ENCODE measurements at regions not wholly inside any gene's neighbourhood (a gene's known extent, or its start where the extent isn't known, plus 50 kb on each side); places are given as distances from the start of the nearest gene placed in this dataset.

DNA sequence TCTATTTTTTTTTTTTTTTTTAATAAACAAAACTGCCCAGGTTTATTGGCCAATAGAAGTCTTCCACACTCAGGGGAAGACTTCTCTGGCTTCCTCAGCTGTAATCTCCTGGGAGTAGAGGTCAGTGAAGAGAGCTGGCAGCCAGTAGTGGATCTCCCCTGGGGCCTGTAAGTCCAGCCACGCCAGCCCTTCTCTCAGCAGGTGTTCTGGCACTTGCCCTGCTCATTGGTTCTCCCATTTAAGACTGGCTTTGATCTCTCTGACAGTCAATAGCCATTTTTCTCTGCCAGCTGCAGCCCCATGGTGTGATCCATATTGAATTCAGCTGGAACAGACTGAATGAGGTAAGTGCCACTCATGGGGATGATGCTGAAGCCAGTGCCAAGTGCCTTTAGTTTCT is 170.6 kb upstream of the SPHKAP start:
- TF ChIP-seq, protein P1, sequence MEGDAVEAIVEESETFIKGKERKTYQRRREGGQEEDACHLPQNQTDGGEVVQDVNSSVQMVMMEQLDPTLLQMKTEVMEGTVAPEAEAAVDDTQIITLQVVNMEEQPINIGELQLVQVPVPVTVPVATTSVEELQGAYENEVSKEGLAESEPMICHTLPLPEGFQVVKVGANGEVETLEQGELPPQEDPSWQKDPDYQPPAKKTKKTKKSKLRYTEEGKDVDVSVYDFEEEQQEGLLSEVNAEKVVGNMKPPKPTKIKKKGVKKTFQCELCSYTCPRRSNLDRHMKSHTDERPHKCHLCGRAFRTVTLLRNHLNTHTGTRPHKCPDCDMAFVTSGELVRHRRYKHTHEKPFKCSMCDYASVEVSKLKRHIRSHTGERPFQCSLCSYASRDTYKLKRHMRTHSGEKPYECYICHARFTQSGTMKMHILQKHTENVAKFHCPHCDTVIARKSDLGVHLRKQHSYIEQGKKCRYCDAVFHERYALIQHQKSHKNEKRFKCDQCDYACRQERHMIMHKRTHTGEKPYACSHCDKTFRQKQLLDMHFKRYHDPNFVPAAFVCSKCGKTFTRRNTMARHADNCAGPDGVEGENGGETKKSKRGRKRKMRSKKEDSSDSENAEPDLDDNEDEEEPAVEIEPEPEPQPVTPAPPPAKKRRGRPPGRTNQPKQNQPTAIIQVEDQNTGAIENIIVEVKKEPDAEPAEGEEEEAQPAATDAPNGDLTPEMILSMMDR (IDR thresholded peaks at IDR 0.05; ENCODE audit: insufficient read depth in 1 of 2, low read depth in 1 of 2, low read length in 1 of 2, severe bottlenecking in 1 of 2, unreplicated experiment in 1 of 2) = no peak
- no peak overlapping the region for H3K4me3 ChIP-seq (ENCODE audit: low read depth, low read length)
- no peaks in the 10 kb centered on the region for H3K36me3 ChIP-seq (ENCODE audit: control insufficient read depth, insufficient read depth, low read length)
- H3K27me3 ChIP-seq (replicated peaks; ENCODE audit: control insufficient read depth, insufficient read depth, low read length) = no peaks in the 10 kb centered on the region
- Mint-ChIP-seq H3K27me3 (ENCODE audit: insufficient read depth, unreplicated experiment) (peaks cover 4% of the 10 kb centered on the region), H3K9me3 (ENCODE audit: unreplicated experiment) (no peaks in the 10 kb centered on the region), H3K4me1 (ENCODE audit: low read depth, unreplicated experiment) (no peaks in the 10 kb centered on the region), H3K4me3 (ENCODE audit: unreplicated experiment) (no peak overlapping the region), H3K27ac (ENCODE audit: unreplicated experiment) (no peak overlapping the region), H3K36me3 (ENCODE audit: insufficient read depth, unreplicated experiment) (no peaks in the 10 kb centered on the region)
- DNase-seq = no peak
- POLR2A ChIA-PET = no interaction called here
- intact Hi-C loops (cut with micrococcal nuclease; ENCODE audit: unreplicated experiment) = no loop called here
- CTCF ChIA-PET = no interaction called here
- no peaks in the 10 kb centered on the region for H3K9me3 ChIP-seq
- no peaks in the 10 kb centered on the region for H3K4me1 ChIP-seq
- no TSS peak for BruUV-seq (replicated peaks)

DNA sequence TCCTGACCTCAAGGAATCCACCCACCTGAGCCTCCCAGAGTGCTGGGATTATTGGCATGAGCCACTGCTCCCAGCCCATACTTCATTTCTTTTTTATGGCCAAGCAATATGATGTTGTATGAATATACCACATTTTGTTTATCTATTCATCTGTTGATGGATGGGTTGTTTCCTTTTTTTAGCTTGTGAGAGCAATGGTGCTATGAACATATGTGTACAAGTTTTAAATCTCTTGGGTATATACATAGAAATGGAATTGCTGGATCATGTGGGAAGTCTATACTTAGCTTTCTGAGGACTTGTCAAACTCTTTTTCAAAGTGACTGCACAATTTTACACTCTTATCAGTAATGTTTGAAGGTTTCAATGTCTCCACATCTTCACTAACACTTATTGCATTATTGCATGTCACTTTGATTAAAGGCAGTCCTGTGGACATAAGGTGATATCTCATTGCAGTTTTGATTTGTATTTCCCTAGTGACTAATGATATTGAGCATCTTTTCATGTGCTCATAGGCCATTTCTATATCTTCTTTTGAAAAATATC is 167.1 kb upstream of the SPHKAP start:
- no peaks in the 10 kb centered on the region for H3K36me3 Mint-ChIP-seq (ENCODE audit: insufficient read depth, unreplicated experiment)
- ChIA-PET POLR2A (no interaction called here), CTCF (no interaction called here)
- no peak overlapping the region for H3K27ac Mint-ChIP-seq (ENCODE audit: unreplicated experiment)
- H3K4me3 Mint-ChIP-seq (ENCODE audit: unreplicated experiment) = no peak overlapping the region
- no peaks in the 10 kb centered on the region for H3K4me1 Mint-ChIP-seq (ENCODE audit: low read depth, unreplicated experiment)
- Histone ChIP-seq H3K9me3 (no peaks in the 10 kb centered on the region), H3K4me1 (no peaks in the 10 kb centered on the region), H3K36me3 (ENCODE audit: control insufficient read depth, insufficient read depth, low read length) (no peaks in the 10 kb centered on the region), H3K4me3 (ENCODE audit: low read depth, low read length) (no peak overlapping the region), H3K27me3 (replicated peaks; ENCODE audit: control insufficient read depth, insufficient read depth, low read length) (no peaks in the 10 kb centered on the region)
- peaks cover 4% of the 10 kb centered on the region for H3K27me3 Mint-ChIP-seq (ENCODE audit: insufficient read depth, unreplicated experiment)
- TF ChIP-seq, protein P1 (IDR thresholded peaks at IDR 0.05; ENCODE audit: insufficient read depth in 1 of 2, low read depth in 1 of 2, low read length in 1 of 2, severe bottlenecking in 1 of 2, unreplicated experiment in 1 of 2) = no peak
- H3K9me3 Mint-ChIP-seq (ENCODE audit: unreplicated experiment) = no peaks in the 10 kb centered on the region
- DNase-seq = no peak
- BruUV-seq (replicated peaks) = no TSS peak
- intact Hi-C loops (cut with micrococcal nuclease; ENCODE audit: unreplicated experiment) = no loop called here

DNA sequence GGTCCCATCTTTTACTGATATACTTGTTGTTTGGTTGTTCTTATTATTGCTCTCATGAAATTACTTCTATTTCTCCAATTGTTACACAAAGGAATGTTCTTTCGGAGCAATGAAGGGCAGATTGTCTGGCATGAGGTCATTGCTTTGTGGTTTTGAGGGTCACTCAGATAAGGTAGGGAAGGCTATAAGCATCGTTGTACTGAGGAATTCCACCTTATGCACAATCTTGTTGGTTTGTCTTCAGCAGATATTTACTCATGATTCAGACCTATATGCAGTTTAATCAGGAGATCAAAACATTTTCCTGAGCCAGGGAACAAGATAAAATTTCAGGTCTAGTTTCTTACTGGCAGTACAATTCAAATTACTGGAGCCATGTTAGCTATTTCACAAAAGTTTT is 163.0 kb upstream of the SPHKAP start:
- no peaks in the 10 kb centered on the region for H3K9me3 ChIP-seq
- H3K4me1 ChIP-seq = no peaks in the 10 kb centered on the region
- H3K4me3 ChIP-seq (ENCODE audit: low read depth, low read length) = no peak overlapping the region
- TF ChIP-seq, protein P1 (IDR thresholded peaks at IDR 0.05; ENCODE audit: insufficient read depth in 1 of 2, low read depth in 1 of 2, low read length in 1 of 2, severe bottlenecking in 1 of 2, unreplicated experiment in 1 of 2) = no peak
- H3K4me1 Mint-ChIP-seq (ENCODE audit: low read depth, unreplicated experiment) = no peaks in the 10 kb centered on the region
- H3K27ac Mint-ChIP-seq (ENCODE audit: unreplicated experiment) = no peak overlapping the region
- POLR2A ChIA-PET = no interaction called here
- DNase-seq = no peak
- intact Hi-C loops (cut with micrococcal nuclease; ENCODE audit: unreplicated experiment) = no loop called here
- H3K4me3 Mint-ChIP-seq (ENCODE audit: unreplicated experiment) = no peak overlapping the region
- CTCF ChIA-PET = no interaction called here
- no peaks in the 10 kb centered on the region for H3K36me3 ChIP-seq (ENCODE audit: control insufficient read depth, insufficient read depth, low read length)
- no peaks in the 10 kb centered on the region for H3K36me3 Mint-ChIP-seq (ENCODE audit: insufficient read depth, unreplicated experiment)
- no peaks in the 10 kb centered on the region for H3K27me3 ChIP-seq (replicated peaks; ENCODE audit: control insufficient read depth, insufficient read depth, low read length)
- BruUV-seq (replicated peaks) = no TSS peak
- peaks cover 8% of the 10 kb centered on the region for H3K9me3 Mint-ChIP-seq (ENCODE audit: unreplicated experiment)
- peaks cover 4% of the 10 kb centered on the region for H3K27me3 Mint-ChIP-seq (ENCODE audit: insufficient read depth, unreplicated experiment)

Data from Caco-2 (cell line).